LoVo (cell line): ENCODE measurements at regions not wholly inside any gene's neighbourhood (a gene's known extent, or its start where the extent isn't known, plus 50 kb on each side); places are given as distances from the start of the nearest gene placed in this dataset.
"Not testable (repeated sequence)": the region's sequence is repeated elsewhere in the genome, so short reads cannot be mapped to it uniquely, and the experiment has no call there.

Source experiments
- DNase-seq: peaks from one replicate; pipeline ENCODE4 v3.0.0-alpha.2; 2016; ENCODE audit warnings: low spot score

- no peak for DNase-seq
Measured at GRCh38 chr13:54709546-54709945, 1680.9 kb downstream of the OLFM4 start.

GRCh38 chr13:54733639-54734038 is 1705.0 kb downstream of the OLFM4 start:
- DNase-seq: no peak

- DNase-seq: not testable (repeated sequence)
Measured at GRCh38 chr13:54737211-54737610, 1708.6 kb downstream of the OLFM4 start.

GRCh38 chr13:54742984-54743383 is 1714.4 kb downstream of the OLFM4 start:
- DNase-seq: no peak

GRCh38 chr13:54744747-54745146 is 1716.1 kb downstream of the OLFM4 start:
- no peak for DNase-seq

- DNase-seq: no peak
Measured at GRCh38 chr13:54750521-54750920, 1721.9 kb downstream of the OLFM4 start.

- no peak for DNase-seq
Measured at GRCh38 chr13:54758795-54759194, 1730.2 kb downstream of the OLFM4 start.

GRCh38 chr13:54768214-54768613 is 1739.6 kb downstream of the OLFM4 start:
- DNase-seq: no peak

GRCh38 chr13:54775501-54776191 is 1747.0 kb downstream of the OLFM4 start:
- no peak for DNase-seq

GRCh38 chr13:54787754-54788153 is 1759.1 kb downstream of the OLFM4 start:
- DNase-seq: no peak

GRCh38 chr13:54799621-54800226 is 1771.1 kb downstream of the OLFM4 start:
- no peak for DNase-seq

- no peak for DNase-seq
Measured at GRCh38 chr13:54802226-54802625, 1773.6 kb downstream of the OLFM4 start.

- DNase-seq: no peak
Measured at GRCh38 chr13:54805743-54806142, 1777.1 kb downstream of the OLFM4 start.

GRCh38 chr13:54821938-54822470 is 1793.4 kb downstream of the OLFM4 start:
- DNase-seq: not testable (repeated sequence)

- DNase-seq: not testable (repeated sequence)
Measured at GRCh38 chr13:54829391-54830068, 1800.9 kb downstream of the OLFM4 start.

- DNase-seq: no peak
Measured at GRCh38 chr13:54836273-54836672, 1807.7 kb downstream of the OLFM4 start.

GRCh38 chr13:54841682-54842081 is 1813.1 kb downstream of the OLFM4 start:
- no peak for DNase-seq

- DNase-seq: no peak
Measured at GRCh38 chr13:54845351-54845965, 1816.8 kb downstream of the OLFM4 start.

GRCh38 chr13:54852831-54853230 is 1824.2 kb downstream of the OLFM4 start:
- no peak for DNase-seq

- no peak for DNase-seq
Measured at GRCh38 chr13:54859827-54860226, 1831.2 kb downstream of the OLFM4 start.

- DNase-seq: no peak
Measured at GRCh38 chr13:54875111-54875510, 1846.5 kb downstream of the OLFM4 start.

- DNase-seq: no peak
Measured at GRCh38 chr13:54879036-54879435, 1850.4 kb downstream of the OLFM4 start.

GRCh38 chr13:54884682-54885081 is 1856.1 kb downstream of the OLFM4 start:
- no peak for DNase-seq
